OCI-LY1 (cell line): ENCODE measurements at regions not wholly inside any gene's neighbourhood (a gene's known extent, or its start where the extent isn't known, plus 50 kb on each side); places are given as distances from the start of the nearest gene placed in this dataset.

Experiments
- H2AFZ ChIP-seq: fragments of 200-600 bp; sonication (generic), shearing (Covaris generic); 2 replicates; pipeline ENCODE4 v1.6.0; 2014; ENCODE audit warnings: antibody characterized with exemption, mild to moderate bottlenecking, low read length
- H3F3A ChIP-seq: fragments of 200-600 bp; sonication (generic), shearing (Covaris generic); 2 replicates; pipeline ENCODE4 v1.6.0; 2014; ENCODE audit warnings: mild to moderate bottlenecking, antibody characterized with exemption, low read length, moderate library complexity; ENCODE audit not compliant: insufficient read depth
- H3K27ac ChIP-seq: fragments of 200-600 bp; sonication (generic); 2 replicates; pipeline ENCODE4 v1.5.1; 2014; ENCODE audit warnings: low read length, mixed run types, mild to moderate bottlenecking, low read depth; ENCODE audit not compliant: poor library complexity, severe bottlenecking
- H3K27me3 ChIP-seq: fragments of 200-600 bp; sonication (generic); 2 replicates; pipeline ENCODE4 v1.6.0; 2014; ENCODE audit warnings: antibody characterized with exemption, mild to moderate bottlenecking, low read length, moderate library complexity; ENCODE audit not compliant: insufficient read depth
- H3K36me3 ChIP-seq: fragments of 200-600 bp; sonication (generic); 2 replicates; pipeline ENCODE4 v1.6.1; 2014; ENCODE audit warnings: mild to moderate bottlenecking, antibody characterized with exemption, low read length, moderate library complexity, mixed read lengths; ENCODE audit not compliant: insufficient read depth
- H3K4me1 ChIP-seq: fragments of 200-600 bp; sonication (generic); 2 replicates; pipeline ENCODE4 v1.5.1; 2014; ENCODE audit warnings: mild to moderate bottlenecking, low read length, moderate library complexity; ENCODE audit not compliant: insufficient read depth, severe bottlenecking
- H3K4me2 ChIP-seq: fragments of 200-600 bp; sonication (generic), shearing (Covaris generic); 2 replicates; pipeline ENCODE4 v1.6.1; 2014; ENCODE audit warnings: low read length
- H3K4me3 ChIP-seq: fragments of 200-600 bp; sonication (generic); 2 replicates; pipeline ENCODE4 v1.5.1; 2014; ENCODE audit warnings: low read length, low read depth, mild to moderate bottlenecking, mixed read lengths; ENCODE audit not compliant: poor library complexity, severe bottlenecking
- H3K79me2 ChIP-seq: fragments of 200-600 bp; shearing (Covaris generic); 2 replicates; pipeline ENCODE4 v1.6.1; 2016; ENCODE audit warnings: mixed run types, low read length, mixed read lengths; ENCODE audit not compliant: insufficient read depth
- H3K9ac ChIP-seq: fragments of 200-600 bp; sonication (generic), shearing (Covaris generic); 2 replicates; pipeline ENCODE4 v1.6.1; 2014; ENCODE audit warnings: mild to moderate bottlenecking, low read length, mixed read lengths
- H3K9me2 ChIP-seq: fragments of 200-600 bp; sonication (generic), shearing (Covaris generic); 2 replicates; pipeline ENCODE4 v1.6.1; 2014; ENCODE audit warnings: low read depth, mild to moderate bottlenecking, low read length, mixed read lengths
- H3K9me3 ChIP-seq: fragments of 200-600 bp; shearing (Covaris generic); 2 replicates; pipeline ENCODE4 v1.6.1; 2014; ENCODE audit warnings: low read length, mixed read lengths
- H4K20me1 ChIP-seq: fragments of 200-600 bp; sonication (generic), shearing (Covaris generic); 2 replicates; pipeline ENCODE4 v1.6.0; 2016; ENCODE audit warnings: mild to moderate bottlenecking, low read length; ENCODE audit not compliant: insufficient read depth
- EZH2 ChIP-seq: fragments of 200-600 bp; sonication (generic), shearing (Covaris generic); IDR thresholded peaks from 2 replicates; pipeline ENCODE4 v1.8.0; 2017; ENCODE audit warnings: borderline replicate concordance, mixed run types, mild to moderate bottlenecking, antibody characterized with exemption, low read length, moderate library complexity, mixed read lengths
- TF ChIP-seq, protein P1 (sequence below): fragments of 200-600 bp; sonication (generic), shearing (Covaris generic); IDR thresholded peaks from 2 replicates; pipeline ENCODE4 v1.5.1; 2017; ENCODE audit warnings: mild to moderate bottlenecking, antibody characterized with exemption, low read length, moderate library complexity, mixed read lengths

DNA sequence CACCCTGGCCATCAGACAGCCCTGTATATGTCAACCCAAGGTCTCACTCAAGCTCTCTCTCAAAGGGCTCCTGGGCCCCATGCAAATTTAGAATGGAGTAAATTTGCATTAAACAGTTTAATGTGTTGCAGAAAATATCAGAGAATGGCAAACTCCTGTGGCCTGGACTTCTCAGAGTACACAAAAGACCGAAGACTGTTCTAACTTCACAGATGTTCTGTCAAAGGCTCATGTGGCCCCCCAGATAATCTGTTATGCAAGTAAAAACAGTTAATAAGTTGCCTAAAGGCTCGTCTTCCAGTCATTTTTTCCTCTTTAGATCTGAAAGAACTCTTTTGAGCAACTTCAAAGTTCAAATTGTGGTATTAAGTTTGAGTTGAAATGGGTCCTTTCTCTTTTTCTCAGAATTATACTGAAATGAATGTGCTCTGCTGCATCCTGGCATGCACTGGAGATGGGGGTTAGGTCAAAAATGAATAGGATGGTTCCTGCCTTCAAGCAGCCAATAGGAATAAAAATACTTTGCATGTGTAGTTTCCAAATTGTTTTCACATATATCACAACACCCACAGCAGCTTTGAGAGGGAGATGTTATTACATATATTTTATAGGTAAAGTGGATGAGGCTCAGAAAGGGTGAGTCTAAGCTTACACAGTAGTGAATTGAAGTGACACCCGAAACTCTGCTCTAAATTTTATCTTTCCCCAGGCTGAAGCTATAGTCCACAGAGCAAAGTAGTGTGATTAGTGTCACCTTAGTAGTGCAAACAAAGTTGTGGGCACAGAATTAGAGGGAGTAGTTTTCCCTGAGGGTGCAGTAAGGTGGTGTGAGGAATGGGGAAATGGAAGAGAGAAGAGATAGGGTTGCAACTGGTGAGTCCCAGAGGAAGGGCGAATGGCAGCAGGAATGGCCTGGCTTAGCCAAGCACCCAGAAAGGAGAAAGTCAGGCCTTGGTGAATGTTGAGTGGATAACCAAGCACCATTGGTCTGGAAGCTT lies 205.0 kb upstream of the RFC3 start:
- Histone ChIP-seq H3K36me3 (no peaks in the 10 kb centered on the region), H3K27me3 (no peaks in the 10 kb centered on the region), H3K9me3 (no peaks in the 10 kb centered on the region), H3K4me3 (no peak overlapping the region), H3K9ac (no peak overlapping the region), H3F3A (no peaks in the 10 kb centered on the region), H4K20me1 (no peaks in the 10 kb centered on the region), H3K27ac (no peak overlapping the region), H3K79me2 (no peaks in the 10 kb centered on the region), H2AFZ (no peak overlapping the region), H3K4me2 (no peak overlapping the region), H3K9me2 (no peaks in the 10 kb centered on the region), H3K4me1 (peaks cover 24% of the 10 kb centered on the region)
- TF ChIP-seq EZH2: no peak
- TF ChIP-seq, protein P1, sequence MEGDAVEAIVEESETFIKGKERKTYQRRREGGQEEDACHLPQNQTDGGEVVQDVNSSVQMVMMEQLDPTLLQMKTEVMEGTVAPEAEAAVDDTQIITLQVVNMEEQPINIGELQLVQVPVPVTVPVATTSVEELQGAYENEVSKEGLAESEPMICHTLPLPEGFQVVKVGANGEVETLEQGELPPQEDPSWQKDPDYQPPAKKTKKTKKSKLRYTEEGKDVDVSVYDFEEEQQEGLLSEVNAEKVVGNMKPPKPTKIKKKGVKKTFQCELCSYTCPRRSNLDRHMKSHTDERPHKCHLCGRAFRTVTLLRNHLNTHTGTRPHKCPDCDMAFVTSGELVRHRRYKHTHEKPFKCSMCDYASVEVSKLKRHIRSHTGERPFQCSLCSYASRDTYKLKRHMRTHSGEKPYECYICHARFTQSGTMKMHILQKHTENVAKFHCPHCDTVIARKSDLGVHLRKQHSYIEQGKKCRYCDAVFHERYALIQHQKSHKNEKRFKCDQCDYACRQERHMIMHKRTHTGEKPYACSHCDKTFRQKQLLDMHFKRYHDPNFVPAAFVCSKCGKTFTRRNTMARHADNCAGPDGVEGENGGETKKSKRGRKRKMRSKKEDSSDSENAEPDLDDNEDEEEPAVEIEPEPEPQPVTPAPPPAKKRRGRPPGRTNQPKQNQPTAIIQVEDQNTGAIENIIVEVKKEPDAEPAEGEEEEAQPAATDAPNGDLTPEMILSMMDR: no peak

DNA sequence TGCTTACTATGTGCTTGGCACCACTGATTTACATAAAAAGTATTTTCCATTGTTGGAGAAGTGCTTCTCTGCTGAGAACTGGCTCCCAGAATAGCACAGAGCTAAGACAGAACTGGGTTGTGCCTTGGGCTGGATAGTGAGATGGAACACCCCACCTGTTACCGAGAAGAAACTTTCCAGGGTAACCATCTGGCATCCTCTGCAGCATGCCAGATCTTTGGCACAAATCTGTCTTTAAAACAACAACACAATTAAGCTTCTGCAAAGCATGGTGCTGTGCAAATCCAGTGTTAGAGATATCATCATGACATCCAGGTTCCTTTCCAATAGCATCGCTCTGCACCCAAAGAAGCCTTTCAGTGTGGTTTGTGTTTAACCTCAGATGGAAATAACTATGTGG lies 202.5 kb upstream of the RFC3 start:
- Histone ChIP-seq H3K4me1 (peaks cover 34% of the 10 kb centered on the region), H4K20me1 (no peaks in the 10 kb centered on the region), H3F3A (no peaks in the 10 kb centered on the region), H3K9me3 (no peaks in the 10 kb centered on the region), H3K27ac (no peak overlapping the region), H3K79me2 (no peaks in the 10 kb centered on the region), H3K4me2 (no peak overlapping the region), H3K4me3 (no peak overlapping the region), H3K9ac (no peak overlapping the region), H3K27me3 (no peaks in the 10 kb centered on the region), H3K36me3 (no peaks in the 10 kb centered on the region), H3K9me2 (no peaks in the 10 kb centered on the region), H2AFZ (no peak overlapping the region)
- no peak for TF ChIP-seq EZH2
- TF ChIP-seq, protein P1: no peak

GRCh38 chr13:33616130-33616529 lies 201.8 kb upstream of the RFC3 start:
- H3K4me2 ChIP-seq: no peak overlapping the region
- TF ChIP-seq EZH2: no peak
- TF ChIP-seq, protein P1: no peak
- no peaks in the 10 kb centered on the region for H3K9me2 ChIP-seq
- H3F3A ChIP-seq: no peaks in the 10 kb centered on the region
- H2AFZ ChIP-seq: no peak overlapping the region
- H3K4me3 ChIP-seq: no peak overlapping the region
- no peaks in the 10 kb centered on the region for H3K36me3 ChIP-seq
- H4K20me1 ChIP-seq: no peaks in the 10 kb centered on the region
- peaks cover 34% of the 10 kb centered on the region for H3K4me1 ChIP-seq
- no peaks in the 10 kb centered on the region for H3K79me2 ChIP-seq
- no peak overlapping the region for H3K9ac ChIP-seq
- H3K27me3 ChIP-seq: no peaks in the 10 kb centered on the region
- no peaks in the 10 kb centered on the region for H3K9me3 ChIP-seq
- no peak overlapping the region for H3K27ac ChIP-seq
